ENCODE measurements at regions not wholly inside any gene's neighbourhood (a gene's known extent, or its start where the extent isn't known, plus 50 kb on each side); places are given as distances from the start of the nearest gene placed in this dataset.

- H3K27me3 ChIP-seq (ENCODE audit: insufficient read depth, low read length) = no peaks in the 10 kb centered on the region; the same call in 1 of the 2 replicates
- no peak overlapping the region for H3K27ac ChIP-seq (ENCODE audit: low read depth, low read length)
- no peaks in the 10 kb centered on the region for H3K4me1 ChIP-seq (ENCODE audit: insufficient read depth, low read length)
- WGBS = 98% methylated on average over 1 of the region's 1 CpG
- no peaks in the 10 kb centered on the region for H3K9me3 ChIP-seq (ENCODE audit: insufficient read depth, low read depth, low read length)
- no peak overlapping the region for H3K9ac ChIP-seq (ENCODE audit: low read depth, low read length)
- no peaks in the 10 kb centered on the region for H3K36me3 ChIP-seq (ENCODE audit: insufficient read depth, low read length)
- H3K4me3 ChIP-seq (ENCODE audit: low read length) = no peak overlapping the region
Measured at GRCh38 chr9:13755551-13755950, 476.1 kb upstream of the MPDZ start.

- Histone ChIP-seq H3K9me3 (ENCODE audit: insufficient read depth, low read depth, low read length) (no peaks in the 10 kb centered on the region), H3K27me3 (ENCODE audit: insufficient read depth, low read length) (no peaks in the 10 kb centered on the region), H3K4me1 (ENCODE audit: insufficient read depth, low read length) (no peaks in the 10 kb centered on the region), H3K9ac (ENCODE audit: low read depth, low read length) (no peak overlapping the region), H3K36me3 (ENCODE audit: insufficient read depth, low read length) (no peaks in the 10 kb centered on the region), H3K4me3 (ENCODE audit: low read length) (no peak overlapping the region), H3K27ac (ENCODE audit: low read depth, low read length) (no peak overlapping the region)
- 91% methylated on average over 3 of the region's 3 CpGs for WGBS
Measured at GRCh38 chr9:13750639-13751038, 471.1 kb upstream of the MPDZ start.

- no peaks in the 10 kb centered on the region for H3K36me3 ChIP-seq (ENCODE audit: insufficient read depth, low read length)
- no peaks in the 10 kb centered on the region for H3K27me3 ChIP-seq (ENCODE audit: insufficient read depth, low read length)
- H3K4me1 ChIP-seq (ENCODE audit: insufficient read depth, low read length) = no peaks in the 10 kb centered on the region
- H3K4me3 ChIP-seq (ENCODE audit: low read length) = no peak overlapping the region
- no peak overlapping the region for H3K27ac ChIP-seq (ENCODE audit: low read depth, low read length)
- no peak overlapping the region for H3K9ac ChIP-seq (ENCODE audit: low read depth, low read length)
- no peaks in the 10 kb centered on the region for H3K9me3 ChIP-seq (ENCODE audit: insufficient read depth, low read depth, low read length)
- WGBS = 94% methylated on average over 4 of the region's 4 CpGs
Measured at GRCh38 chr9:13750061-13750460, 470.6 kb upstream of the MPDZ start.

- Histone ChIP-seq H3K4me3 (ENCODE audit: low read length) (no peak overlapping the region), H3K36me3 (ENCODE audit: insufficient read depth, low read length) (no peaks in the 10 kb centered on the region), H3K27me3 (ENCODE audit: insufficient read depth, low read length) (no peaks in the 10 kb centered on the region), H3K9me3 (ENCODE audit: insufficient read depth, low read depth, low read length) (no peaks in the 10 kb centered on the region), H3K4me1 (ENCODE audit: insufficient read depth, low read length) (peaks cover 3% of the 10 kb centered on the region; the same call in 1 of the 2 replicates), H3K9ac (ENCODE audit: low read depth, low read length) (no peak overlapping the region), H3K27ac (ENCODE audit: low read depth, low read length) (no peak overlapping the region)
- WGBS = no CpG with 5 or more reads among the region's 1 CpG
Measured at GRCh38 chr9:13746876-13747275, 467.4 kb upstream of the MPDZ start.

GRCh38 chr9:13744261-13744901 is 464.9 kb upstream of the MPDZ start:
- H3K36me3 ChIP-seq (ENCODE audit: insufficient read depth, low read length) = no peaks in the 10 kb centered on the region
- H3K4me3 ChIP-seq (ENCODE audit: low read length) = no peak overlapping the region
- H3K4me1 ChIP-seq (ENCODE audit: insufficient read depth, low read length) = peaks cover 3% of the 10 kb centered on the region; the same call in 1 of the 2 replicates
- 91% methylated on average over 16 of the region's 16 CpGs for WGBS
- no peaks in the 10 kb centered on the region for H3K27me3 ChIP-seq (ENCODE audit: insufficient read depth, low read length)
- no peak overlapping the region for H3K27ac ChIP-seq (ENCODE audit: low read depth, low read length)
- no peak overlapping the region for H3K9ac ChIP-seq (ENCODE audit: low read depth, low read length)
- no peaks in the 10 kb centered on the region for H3K9me3 ChIP-seq (ENCODE audit: insufficient read depth, low read depth, low read length)

GRCh38 chr9:13737885-13738284 is 458.4 kb upstream of the MPDZ start:
- no peak overlapping the region for H3K4me3 ChIP-seq (ENCODE audit: low read length)
- H3K9ac ChIP-seq (ENCODE audit: low read depth, low read length) = no peak overlapping the region
- H3K27ac ChIP-seq (ENCODE audit: low read depth, low read length) = no peak overlapping the region
- no peaks in the 10 kb centered on the region for H3K36me3 ChIP-seq (ENCODE audit: insufficient read depth, low read length)
- H3K4me1 ChIP-seq (ENCODE audit: insufficient read depth, low read length) = no peaks in the 10 kb centered on the region
- no peaks in the 10 kb centered on the region for H3K27me3 ChIP-seq (ENCODE audit: insufficient read depth, low read length)
- H3K9me3 ChIP-seq (ENCODE audit: insufficient read depth, low read depth, low read length) = no peaks in the 10 kb centered on the region

GRCh38 chr9:13735181-13735580 is 455.7 kb upstream of the MPDZ start:
- no peak overlapping the region for H3K9ac ChIP-seq (ENCODE audit: low read depth, low read length)
- H3K9me3 ChIP-seq (ENCODE audit: insufficient read depth, low read depth, low read length) = no peaks in the 10 kb centered on the region
- no peaks in the 10 kb centered on the region for H3K36me3 ChIP-seq (ENCODE audit: insufficient read depth, low read length)
- 91% methylated on average over 3 of the region's 5 CpGs for whole genome bisulfite sequencing
- no peak overlapping the region for H3K27ac ChIP-seq (ENCODE audit: low read depth, low read length)
- no peak overlapping the region for H3K4me3 ChIP-seq (ENCODE audit: low read length)
- H3K27me3 ChIP-seq (ENCODE audit: insufficient read depth, low read length) = no peaks in the 10 kb centered on the region
- no peaks in the 10 kb centered on the region for H3K4me1 ChIP-seq (ENCODE audit: insufficient read depth, low read length)

GRCh38 chr9:13734601-13735000 is 455.1 kb upstream of the MPDZ start:
- no peaks in the 10 kb centered on the region for H3K4me1 ChIP-seq (ENCODE audit: insufficient read depth, low read length)
- 94% methylated on average over 2 of the region's 3 CpGs for WGBS
- no peaks in the 10 kb centered on the region for H3K27me3 ChIP-seq (ENCODE audit: insufficient read depth, low read length)
- H3K36me3 ChIP-seq (ENCODE audit: insufficient read depth, low read length) = no peaks in the 10 kb centered on the region
- no peaks in the 10 kb centered on the region for H3K9me3 ChIP-seq (ENCODE audit: insufficient read depth, low read depth, low read length)
- H3K27ac ChIP-seq (ENCODE audit: low read depth, low read length) = no peak overlapping the region
- no peak overlapping the region for H3K4me3 ChIP-seq (ENCODE audit: low read length)
- H3K9ac ChIP-seq (ENCODE audit: low read depth, low read length) = no peak overlapping the region

- H3K4me3 ChIP-seq (ENCODE audit: low read length) = no peak overlapping the region
- H3K27ac ChIP-seq (ENCODE audit: low read depth, low read length) = no peak overlapping the region
- no peaks in the 10 kb centered on the region for H3K9me3 ChIP-seq (ENCODE audit: insufficient read depth, low read depth, low read length)
- no peaks in the 10 kb centered on the region for H3K36me3 ChIP-seq (ENCODE audit: insufficient read depth, low read length)
- no peaks in the 10 kb centered on the region for H3K27me3 ChIP-seq (ENCODE audit: insufficient read depth, low read length)
- no peaks in the 10 kb centered on the region for H3K4me1 ChIP-seq (ENCODE audit: insufficient read depth, low read length)
- H3K9ac ChIP-seq (ENCODE audit: low read depth, low read length) = no peak overlapping the region
Measured at GRCh38 chr9:13732290-13732689, 452.8 kb upstream of the MPDZ start.

- no peak overlapping the region for H3K4me3 ChIP-seq (ENCODE audit: low read length)
- no peaks in the 10 kb centered on the region for H3K27me3 ChIP-seq (ENCODE audit: insufficient read depth, low read length)
- no peak overlapping the region for H3K9ac ChIP-seq (ENCODE audit: low read depth, low read length)
- no peaks in the 10 kb centered on the region for H3K36me3 ChIP-seq (ENCODE audit: insufficient read depth, low read length)
- H3K4me1 ChIP-seq (ENCODE audit: insufficient read depth, low read length) = no peaks in the 10 kb centered on the region
- 38% methylated on average over 1 of the region's 2 CpGs for WGBS
- no peak overlapping the region for H3K27ac ChIP-seq (ENCODE audit: low read depth, low read length)
- no peaks in the 10 kb centered on the region for H3K9me3 ChIP-seq (ENCODE audit: insufficient read depth, low read depth, low read length)
Measured at GRCh38 chr9:13731637-13732036, 452.1 kb upstream of the MPDZ start.

- H3K27ac ChIP-seq (ENCODE audit: low read depth, low read length) = no peak overlapping the region
- H3K9me3 ChIP-seq (ENCODE audit: insufficient read depth, low read depth, low read length) = no peaks in the 10 kb centered on the region
- H3K36me3 ChIP-seq (ENCODE audit: insufficient read depth, low read length) = no peaks in the 10 kb centered on the region
- H3K9ac ChIP-seq (ENCODE audit: low read depth, low read length) = no peak overlapping the region
- 93% methylated on average over 2 of the region's 2 CpGs for WGBS
- no peaks in the 10 kb centered on the region for H3K27me3 ChIP-seq (ENCODE audit: insufficient read depth, low read length)
- H3K4me1 ChIP-seq (ENCODE audit: insufficient read depth, low read length) = no peaks in the 10 kb centered on the region
- no peak overlapping the region for H3K4me3 ChIP-seq (ENCODE audit: low read length)
Measured at GRCh38 chr9:13729955-13730354, 450.5 kb upstream of the MPDZ start.
